ENCODE measurements at regions not wholly inside any gene's neighbourhood (a gene's known extent, or its start where the extent isn't known, plus 50 kb on each side); places are given as distances from the start of the nearest gene placed in this dataset.

DNA sequence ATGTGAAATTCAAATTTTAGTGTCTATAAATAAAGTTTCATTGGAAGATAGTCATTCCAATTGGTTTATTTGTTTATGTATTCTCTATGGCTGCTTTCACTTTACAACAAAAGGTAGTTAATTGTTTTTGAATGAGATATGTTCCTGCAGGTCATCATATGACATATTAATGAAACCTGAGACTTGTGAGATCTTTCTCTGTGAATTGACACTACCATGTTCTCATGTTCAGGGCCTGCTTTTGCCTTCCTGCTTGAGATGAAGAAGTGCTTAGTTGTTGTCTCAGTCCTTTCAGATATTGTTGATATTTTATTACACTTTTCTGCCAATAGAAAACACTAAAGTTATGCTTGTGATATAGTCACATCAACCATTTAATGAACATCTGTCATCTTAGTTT, 132.5 kb downstream of the UTRN start:
- H3K14ac ChIP-seq (ENCODE audit: insufficient read depth, low read length): no peak overlapping the region

More for the DNA sequence above, 132.5 kb downstream of the UTRN start:
- TF ChIP-seq, protein P1, sequence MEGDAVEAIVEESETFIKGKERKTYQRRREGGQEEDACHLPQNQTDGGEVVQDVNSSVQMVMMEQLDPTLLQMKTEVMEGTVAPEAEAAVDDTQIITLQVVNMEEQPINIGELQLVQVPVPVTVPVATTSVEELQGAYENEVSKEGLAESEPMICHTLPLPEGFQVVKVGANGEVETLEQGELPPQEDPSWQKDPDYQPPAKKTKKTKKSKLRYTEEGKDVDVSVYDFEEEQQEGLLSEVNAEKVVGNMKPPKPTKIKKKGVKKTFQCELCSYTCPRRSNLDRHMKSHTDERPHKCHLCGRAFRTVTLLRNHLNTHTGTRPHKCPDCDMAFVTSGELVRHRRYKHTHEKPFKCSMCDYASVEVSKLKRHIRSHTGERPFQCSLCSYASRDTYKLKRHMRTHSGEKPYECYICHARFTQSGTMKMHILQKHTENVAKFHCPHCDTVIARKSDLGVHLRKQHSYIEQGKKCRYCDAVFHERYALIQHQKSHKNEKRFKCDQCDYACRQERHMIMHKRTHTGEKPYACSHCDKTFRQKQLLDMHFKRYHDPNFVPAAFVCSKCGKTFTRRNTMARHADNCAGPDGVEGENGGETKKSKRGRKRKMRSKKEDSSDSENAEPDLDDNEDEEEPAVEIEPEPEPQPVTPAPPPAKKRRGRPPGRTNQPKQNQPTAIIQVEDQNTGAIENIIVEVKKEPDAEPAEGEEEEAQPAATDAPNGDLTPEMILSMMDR (conservative IDR thresholded peaks at IDR 0.05): no peak
- Histone ChIP-seq H2BK15ac (ENCODE audit: low read depth, low read length) (no peak overlapping the region), H3K56ac (ENCODE audit: insufficient read length, low read depth, low read length) (no peak overlapping the region), H2AFZ (ENCODE audit: low read length) (no peak overlapping the region), H4K91ac (ENCODE audit: insufficient read length, low read depth, low read length) (no peak overlapping the region), H3K79me1 (ENCODE audit: insufficient read depth, low read depth, low read length, poor library complexity, severe bottlenecking) (peaks cover 4% of the 10 kb centered on the region), H3K4me2 (ENCODE audit: insufficient read depth, insufficient read length, low read length) (no peak overlapping the region), H3K9me3 (ENCODE audit: control insufficient read depth, low read depth, low read length) (no peaks in the 10 kb centered on the region), H4K5ac (ENCODE audit: insufficient read length, low read depth, low read length) (no peak overlapping the region), H2BK20ac (ENCODE audit: low read depth, low read length, poor library complexity, severe bottlenecking) (no peak overlapping the region), H3K23ac (ENCODE audit: insufficient read length, low read depth, low read length) (no peak overlapping the region), H2BK12ac (ENCODE audit: insufficient read length, low read depth, low read length) (no peak overlapping the region), H3T11ph (ENCODE audit: low read length) (no peak overlapping the region), H4K8ac (replicated peaks; ENCODE audit: insufficient read length, low read depth, low read length) (no peak overlapping the region), H3K23me2 (ENCODE audit: insufficient read length, low read depth, low read length, poor library complexity, severe bottlenecking) (no peaks in the 10 kb centered on the region), H2BK5ac (ENCODE audit: insufficient read length, low read length) (no peak overlapping the region), H3K27ac (ENCODE audit: insufficient read length, low read depth, low read length) (no peak overlapping the region), H3K18ac (ENCODE audit: insufficient read length, low read depth, low read length) (no peak overlapping the region), H4K20me1 (ENCODE audit: control insufficient read depth, insufficient read depth, insufficient read length) (no peaks in the 10 kb centered on the region), H2AK5ac (ENCODE audit: insufficient read length, low read length) (no peak overlapping the region), H2BK120ac (ENCODE audit: low read depth, low read length, poor library complexity, severe bottlenecking) (no peak overlapping the region), H3K79me2 (ENCODE audit: insufficient read depth, low read length) (no peaks in the 10 kb centered on the region), H3K9ac (ENCODE audit: extremely low read depth, insufficient read length, low read length) (no peak overlapping the region), H3K4ac (ENCODE audit: low read depth, low read length) (no peak overlapping the region), H3K27me3 (ENCODE audit: insufficient read depth, low read length) (no peaks in the 10 kb centered on the region), H3K4me1 (ENCODE audit: insufficient read depth, low read length) (peaks cover under 1% of the 10 kb centered on the region; the same call in 1 of the 2 replicates)
- no peak overlapping the region for H3K4me3 Mint-ChIP-seq
- peaks cover under 1 to 5% of the 10 kb centered on the region in 2 experiments; a peak in 2 of 4 replicates for H3K4me1 Mint-ChIP-seq
- no peak for DNase-seq
- H3K27ac Mint-ChIP-seq: no peak overlapping the region
- no peaks in the 10 kb centered on the region for H3K9me3 Mint-ChIP-seq
- no peaks in the 10 kb centered on the region for H3K27me3 Mint-ChIP-seq (ENCODE audit: low read depth)
- H3K36me3 Mint-ChIP-seq (ENCODE audit: insufficient read depth in 1 of 3, low read depth in 3 of 3): peaks cover 0 to 2% (median 0%) of the 10 kb centered on the region in 3 experiments; a peak in 1 of 7 replicates

All from H9 (cell line).